LoVo (cell line): ENCODE measurements at regions not wholly inside any gene's neighbourhood (a gene's known extent, or its start where the extent isn't known, plus 50 kb on each side); places are given as distances from the start of the nearest gene placed in this dataset.

ENCODE experiments used
- DNase-seq: peaks from one replicate; pipeline ENCODE4 v3.0.0-alpha.2; 2016; ENCODE audit warnings: low spot score

DNA sequence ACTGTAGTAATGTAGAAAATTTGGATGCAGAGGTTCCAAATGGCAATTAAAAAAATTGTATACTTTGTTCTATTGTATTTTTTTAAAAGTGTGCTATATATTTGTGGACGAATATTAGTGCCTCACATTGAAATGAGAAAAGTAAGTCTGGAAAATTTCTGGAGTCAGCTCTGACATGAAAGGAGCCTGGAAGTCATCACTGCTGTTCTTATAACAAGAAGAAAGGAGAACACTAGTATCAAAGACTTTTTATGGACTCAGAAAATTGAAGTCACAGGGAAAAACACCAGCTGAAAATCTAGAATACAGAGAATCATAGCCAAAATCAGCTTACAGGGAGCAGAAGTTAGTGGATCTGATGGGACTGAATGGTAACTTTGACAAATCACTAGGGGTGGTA lies 1450.7 kb upstream of the SPRY2 start:
- DNase-seq, result no peak

GRCh38 chr13:81781471-81781870 lies 1440.5 kb upstream of the SPRY2 start:
- DNase-seq, result no peak

GRCh38 chr13:81779876-81780275 lies 1439.0 kb upstream of the SPRY2 start:
- DNase-seq, result no peak

DNA sequence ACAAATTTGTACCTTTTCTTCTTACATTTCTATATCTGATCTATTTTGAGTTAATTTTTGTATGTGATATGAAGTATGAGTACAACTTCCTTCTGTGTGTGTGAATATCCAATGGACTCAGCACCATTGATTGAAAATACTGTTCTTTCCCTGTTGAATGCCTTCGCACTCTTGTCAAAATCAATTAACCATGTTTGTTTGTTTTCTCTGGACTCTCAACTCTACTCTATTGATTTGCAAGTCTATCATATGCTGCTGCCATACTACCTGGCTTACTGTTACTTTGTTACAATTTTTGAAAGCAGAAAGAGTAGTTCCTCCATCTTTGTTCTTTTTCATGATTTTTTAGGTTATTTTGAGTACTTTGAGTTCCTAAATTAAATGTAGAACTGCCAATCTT lies 1437.4 kb upstream of the SPRY2 start:
- no peak for DNase-seq

DNA sequence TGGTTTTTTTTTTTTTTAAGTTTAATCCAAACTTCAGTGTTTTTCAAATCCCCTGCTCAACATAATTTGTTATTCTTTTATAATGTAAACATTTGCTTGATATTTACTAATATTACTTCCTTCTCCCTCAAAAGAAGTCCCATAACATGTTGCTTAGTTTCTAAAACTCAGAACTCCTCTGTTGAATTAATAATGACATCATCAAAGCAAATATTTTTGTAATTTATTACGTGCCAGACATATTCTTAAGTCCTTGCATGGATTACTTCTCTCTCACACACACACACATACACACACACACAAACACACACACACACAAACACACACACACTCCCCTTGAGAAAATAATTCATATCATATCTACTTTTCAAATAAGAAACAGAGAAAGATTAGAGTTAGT lies 1432.3 kb upstream of the SPRY2 start:
- no peak for DNase-seq

DNA sequence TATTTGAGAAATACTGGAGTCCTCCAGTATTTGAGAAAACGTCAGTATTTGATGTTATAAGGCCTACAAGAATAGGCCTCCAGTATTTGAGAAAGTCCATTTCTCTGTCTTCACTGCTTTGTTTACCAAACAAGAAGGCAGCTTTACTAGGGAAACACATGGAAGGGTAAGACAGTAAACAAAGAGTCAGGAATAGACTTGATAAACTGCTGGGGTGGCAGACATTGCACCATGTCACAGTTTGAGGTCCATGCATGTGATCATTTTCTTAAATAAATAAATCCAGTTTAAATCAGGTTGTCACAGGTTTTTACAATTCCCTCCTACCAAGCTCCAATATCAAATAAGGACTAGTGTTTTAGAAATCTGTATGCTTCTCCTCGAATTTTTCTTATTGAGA lies 1431.0 kb upstream of the SPRY2 start:
- no peak for DNase-seq

DNA sequence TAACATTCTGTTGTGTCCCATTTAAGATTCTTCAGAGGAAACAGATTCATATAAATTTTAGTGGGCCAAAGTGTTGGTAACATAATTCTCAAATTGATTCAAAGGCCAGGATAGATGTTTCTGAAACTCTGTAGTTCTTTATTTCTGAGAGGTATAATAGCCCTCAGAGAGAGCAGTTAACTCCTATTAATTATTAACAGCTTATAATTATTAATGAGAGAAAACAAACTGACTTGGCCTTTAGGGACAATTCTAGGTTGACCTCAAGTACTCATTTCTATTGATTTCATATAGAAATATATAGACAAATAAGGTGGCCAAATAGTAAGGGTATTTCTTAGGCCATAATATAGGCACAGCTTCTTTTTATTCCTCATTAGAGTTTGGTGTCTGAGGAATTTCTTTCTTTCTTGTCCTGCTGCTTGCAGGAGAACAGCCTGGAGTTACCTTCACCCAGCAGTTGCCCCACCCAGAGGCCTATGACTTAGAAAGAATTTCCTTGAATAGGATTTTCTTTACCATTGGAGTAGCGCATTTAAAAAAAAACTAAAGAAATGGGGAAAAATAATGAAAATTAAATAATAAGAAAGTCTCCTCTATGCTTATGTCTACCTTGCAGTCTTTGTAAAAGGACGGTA lies 1430.1 kb upstream of the SPRY2 start:
- no peak for DNase-seq

- DNase-seq, result no peak
Observed at GRCh38 chr13:81762449-81762848, 1421.5 kb upstream of the SPRY2 start.

- no peak for DNase-seq
Observed at GRCh38 chr13:81760316-81760715, 1419.4 kb upstream of the SPRY2 start.

- DNase-seq, result no peak
Observed at GRCh38 chr13:81757348-81757970, 1416.5 kb upstream of the SPRY2 start.

GRCh38 chr13:81745391-81745790 lies 1404.5 kb upstream of the SPRY2 start:
- DNase-seq, result no peak

- no peak for DNase-seq
Observed at GRCh38 chr13:81738364-81738763, 1397.4 kb upstream of the SPRY2 start.

DNA sequence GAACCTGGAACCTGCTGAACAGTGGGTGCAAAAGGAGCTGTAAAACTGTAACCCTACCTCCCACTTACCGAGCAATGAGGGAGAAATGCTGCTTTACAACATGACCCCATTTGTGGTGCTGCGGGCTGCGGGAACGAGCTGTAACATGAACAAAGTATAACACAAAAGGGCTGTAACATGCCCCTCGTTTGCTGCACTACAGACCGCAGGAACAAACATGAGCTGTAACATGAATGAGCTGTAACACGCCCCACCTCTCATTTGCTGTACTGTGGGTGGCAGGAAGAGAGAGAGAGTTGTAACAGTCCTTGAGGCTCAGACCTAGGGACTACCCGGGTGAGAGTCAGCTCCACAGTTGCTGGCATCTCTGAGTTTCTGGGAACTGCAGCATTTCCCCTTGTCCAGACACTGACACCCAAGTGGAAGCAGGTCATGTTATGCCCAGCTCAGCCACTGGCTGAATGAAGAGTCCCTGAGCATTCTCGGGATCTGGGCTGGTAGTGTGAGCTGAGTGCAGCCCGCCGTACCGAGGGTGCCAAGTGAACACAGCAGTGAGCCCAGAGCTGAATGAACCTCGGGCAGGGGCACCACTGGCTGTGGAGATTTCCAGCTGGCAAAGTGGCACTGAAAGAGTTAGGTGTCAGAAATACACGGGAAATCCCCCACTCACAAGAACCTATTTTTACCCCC lies 1385.3 kb upstream of the SPRY2 start:
- no peak for DNase-seq

GRCh38 chr13:81722456-81722855 lies 1381.5 kb upstream of the SPRY2 start:
- DNase-seq, result no peak

DNA sequence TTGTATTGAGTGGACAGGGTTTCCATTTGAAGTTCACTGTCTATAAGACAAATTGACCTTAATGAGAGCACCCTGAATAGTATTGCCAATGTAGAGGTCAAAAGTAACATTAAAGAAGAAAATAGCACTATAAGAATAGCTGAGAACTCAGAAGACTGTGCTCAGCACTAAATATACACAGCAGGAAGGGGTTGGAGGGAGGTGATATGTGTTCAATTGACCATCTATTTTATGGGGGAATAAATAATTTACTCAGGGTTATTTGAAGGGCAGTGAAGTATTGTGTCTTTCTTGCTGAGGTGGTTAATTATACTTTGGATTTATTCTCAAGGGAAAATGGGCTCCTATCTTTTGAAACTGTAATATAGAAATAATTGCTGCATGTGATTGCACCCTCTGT lies 1380.5 kb upstream of the SPRY2 start:
- DNase-seq, result no peak

GRCh38 chr13:81714513-81714912 lies 1373.6 kb upstream of the SPRY2 start:
- DNase-seq, result no peak

GRCh38 chr13:81713201-81713600 lies 1372.3 kb upstream of the SPRY2 start:
- no peak for DNase-seq

- no peak for DNase-seq
Observed at GRCh38 chr13:81697826-81698225, 1356.9 kb upstream of the SPRY2 start.

- no peak for DNase-seq
Observed at GRCh38 chr13:81686877-81687276, 1346.0 kb upstream of the SPRY2 start.

- no peak for DNase-seq
Observed at GRCh38 chr13:81683521-81683920, 1342.6 kb upstream of the SPRY2 start.

GRCh38 chr13:81682081-81682630 lies 1341.2 kb upstream of the SPRY2 start:
- DNase-seq, result no peak

DNA sequence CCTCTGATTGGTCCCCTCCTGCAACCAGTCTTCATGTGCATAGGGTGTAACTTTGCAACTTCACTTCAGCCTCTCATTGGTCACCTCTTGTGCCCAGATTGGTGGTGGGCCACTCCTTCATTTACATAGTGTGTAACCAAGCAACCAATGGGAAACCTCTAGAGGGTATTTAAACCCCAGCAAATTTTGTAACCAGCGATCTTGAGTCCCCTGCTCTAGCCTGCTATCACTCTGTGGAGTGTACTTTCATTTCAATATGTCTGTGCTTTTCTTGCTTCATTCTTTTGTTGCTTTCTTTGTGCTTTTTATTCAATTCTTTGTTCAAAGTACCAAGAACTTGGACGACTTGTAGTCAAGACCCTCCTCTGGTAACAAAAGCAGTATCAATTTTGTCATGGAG lies 1336.9 kb upstream of the SPRY2 start:
- DNase-seq, result no peak

DNA sequence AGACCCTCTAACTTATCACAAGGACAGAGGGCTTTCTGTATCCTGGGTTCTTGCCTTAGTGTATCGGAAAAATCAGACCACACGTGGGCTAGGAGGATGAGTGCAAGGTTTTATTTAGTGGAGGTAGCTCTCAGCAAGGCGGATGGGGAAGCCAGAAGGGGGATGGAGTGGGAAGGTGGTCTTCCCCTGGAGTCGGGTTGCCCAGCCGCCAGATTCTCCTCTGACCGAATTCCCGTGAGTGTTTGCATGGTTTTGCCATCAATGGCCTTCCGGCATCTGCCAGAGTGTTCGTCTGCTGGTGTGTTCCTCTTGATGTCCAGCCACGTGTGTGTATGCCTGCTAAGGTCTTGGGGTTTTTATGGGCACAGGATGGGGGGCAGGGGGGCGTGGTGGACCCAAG lies 1335.1 kb upstream of the SPRY2 start:
- DNase-seq, result no peak
